Gastroesophageal sphincter (tissue), 3 donors: ENCODE measurements at regions not wholly inside any gene's neighbourhood (a gene's known extent, or its start where the extent isn't known, plus 50 kb on each side); places are given as distances from the start of the nearest gene placed in this dataset.

Experiments used
- POLR2A ChIP-seq, 2 donors: fragments of 450-650 bp; IDR thresholded peaks; one replicate each; pipeline ENCODE4 v1.6.1; 2017; ENCODE audit warnings: antibody characterized with exemption in 2 of 2, mild to moderate bottlenecking in 2 of 2, moderate library complexity in 1 of 2
- POLR2AphosphoS5 ChIP-seq: sonication (generic); formaldehyde crosslinking; IDR thresholded peaks from one replicate; pipeline ENCODE4 v1.6.1; 2017; ENCODE audit warnings: antibody characterized with exemption
- TF ChIP-seq, protein P1 (sequence below), 4 experiments: fragments of 200-600 bp in 2 of 4; fragments of 450-650 bp in 2 of 4; sonication (generic) in 1 of 4; IDR thresholded peaks; one replicate each; pipeline ENCODE4 v1.5.1; 2017 to 2019; ENCODE audit warnings: antibody characterized with exemption in 4 of 4, mild to moderate bottlenecking in 2 of 4, moderate library complexity in 2 of 4

DNA sequence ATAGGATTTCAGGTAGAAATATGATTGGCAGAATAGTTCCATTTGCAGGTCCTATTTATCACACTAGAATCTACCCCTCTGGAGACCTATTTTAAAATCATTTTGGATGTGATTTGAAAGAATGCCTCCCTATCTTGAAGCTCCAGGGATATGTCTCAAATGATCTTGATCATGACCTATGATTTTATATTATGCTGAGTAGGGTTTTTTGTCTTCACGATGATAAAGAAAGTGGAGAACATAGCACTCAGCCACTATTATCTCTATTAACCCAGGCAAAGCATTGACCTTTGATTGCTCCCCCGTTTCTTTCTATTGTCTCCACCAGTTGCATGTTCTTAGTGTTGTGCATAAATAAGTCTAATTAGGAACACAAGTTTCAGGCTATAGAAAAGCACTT, 307.9 kb downstream of the BLID start:
- TF ChIP-seq, protein P1, sequence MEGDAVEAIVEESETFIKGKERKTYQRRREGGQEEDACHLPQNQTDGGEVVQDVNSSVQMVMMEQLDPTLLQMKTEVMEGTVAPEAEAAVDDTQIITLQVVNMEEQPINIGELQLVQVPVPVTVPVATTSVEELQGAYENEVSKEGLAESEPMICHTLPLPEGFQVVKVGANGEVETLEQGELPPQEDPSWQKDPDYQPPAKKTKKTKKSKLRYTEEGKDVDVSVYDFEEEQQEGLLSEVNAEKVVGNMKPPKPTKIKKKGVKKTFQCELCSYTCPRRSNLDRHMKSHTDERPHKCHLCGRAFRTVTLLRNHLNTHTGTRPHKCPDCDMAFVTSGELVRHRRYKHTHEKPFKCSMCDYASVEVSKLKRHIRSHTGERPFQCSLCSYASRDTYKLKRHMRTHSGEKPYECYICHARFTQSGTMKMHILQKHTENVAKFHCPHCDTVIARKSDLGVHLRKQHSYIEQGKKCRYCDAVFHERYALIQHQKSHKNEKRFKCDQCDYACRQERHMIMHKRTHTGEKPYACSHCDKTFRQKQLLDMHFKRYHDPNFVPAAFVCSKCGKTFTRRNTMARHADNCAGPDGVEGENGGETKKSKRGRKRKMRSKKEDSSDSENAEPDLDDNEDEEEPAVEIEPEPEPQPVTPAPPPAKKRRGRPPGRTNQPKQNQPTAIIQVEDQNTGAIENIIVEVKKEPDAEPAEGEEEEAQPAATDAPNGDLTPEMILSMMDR (IDR thresholded peaks at IDR 0.05), result no peak
- no peak for TF ChIP-seq POLR2A (IDR thresholded peaks at IDR 0.05)
- no peak for TF ChIP-seq POLR2AphosphoS5
